GM19455 (cell line): ENCODE measurements at regions not wholly inside any gene's neighbourhood (a gene's known extent, or its start where the extent isn't known, plus 50 kb on each side); places are given as distances from the start of the nearest gene placed in this dataset.
"Not testable (repeated sequence)": the region's sequence is repeated elsewhere in the genome, so short reads cannot be mapped to it uniquely, and the experiment has no call there.

Experiments used
- ATAC-seq: cut with Tn5 transposase; IDR thresholded peaks from one replicate; pipeline ENCODE4 v1.9.1; 2021; ENCODE audit not compliant: unreplicated experiment

- ATAC-seq, result not testable (repeated sequence)
Observed at GRCh38 chr2:118744682-118745181, 102.7 kb downstream of the EN1 start.

- ATAC-seq, result no peak
Observed at GRCh38 chr2:118738524-118739308, 108.7 kb downstream of the EN1 start.

DNA sequence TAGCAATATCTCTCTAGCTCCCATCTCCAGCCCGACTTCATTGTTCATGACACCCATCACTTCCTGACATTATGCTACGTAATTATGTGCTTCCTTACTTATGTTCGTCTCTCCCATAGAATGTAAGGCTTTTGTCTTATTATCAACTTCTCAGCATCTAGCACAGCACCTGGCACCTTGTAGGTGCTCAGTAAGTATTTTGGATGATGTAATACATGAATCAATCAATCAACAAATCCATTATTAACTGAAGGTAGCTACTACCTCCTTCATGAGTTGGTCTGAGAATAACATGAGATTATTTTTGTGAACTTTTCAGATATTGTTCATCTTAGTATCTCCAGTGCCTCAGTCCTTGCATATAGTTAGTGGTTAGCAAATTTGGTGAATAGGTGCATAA lies 109.3 kb downstream of the EN1 start:
- no peak for ATAC-seq

- ATAC-seq, result no peak
Observed at GRCh38 chr2:118737684-118738083, 109.8 kb downstream of the EN1 start.

GRCh38 chr2:118732432-118732831 lies 115.0 kb downstream of the EN1 start:
- ATAC-seq, result no peak

- no peak for ATAC-seq
Observed at GRCh38 chr2:118731413-118731812, 116.0 kb downstream of the EN1 start.

- no peak for ATAC-seq
Observed at GRCh38 chr2:118730405-118730804, 117.0 kb downstream of the EN1 start.

DNA sequence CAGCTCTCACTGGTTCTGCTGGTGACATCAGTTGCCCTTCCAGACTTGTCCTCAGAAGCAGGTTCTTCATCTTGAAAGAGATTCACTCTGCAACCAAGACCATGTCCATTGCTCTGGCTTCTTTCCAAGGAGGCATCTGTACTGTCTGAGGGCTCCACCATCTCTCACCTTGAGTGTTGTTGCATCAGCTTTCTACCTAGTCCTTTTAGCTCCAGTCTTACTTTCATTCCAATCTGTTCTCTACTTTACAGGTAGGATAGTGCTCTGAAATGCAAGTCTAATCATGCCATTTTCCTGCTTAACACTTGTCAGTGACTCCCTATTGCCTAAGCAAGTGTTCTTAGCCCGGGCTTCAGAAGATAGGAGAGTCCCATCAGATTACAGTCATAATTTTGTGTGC lies 117.7 kb downstream of the EN1 start:
- no peak for ATAC-seq

GRCh38 chr2:118728984-118729383 lies 118.5 kb downstream of the EN1 start:
- no peak for ATAC-seq

DNA sequence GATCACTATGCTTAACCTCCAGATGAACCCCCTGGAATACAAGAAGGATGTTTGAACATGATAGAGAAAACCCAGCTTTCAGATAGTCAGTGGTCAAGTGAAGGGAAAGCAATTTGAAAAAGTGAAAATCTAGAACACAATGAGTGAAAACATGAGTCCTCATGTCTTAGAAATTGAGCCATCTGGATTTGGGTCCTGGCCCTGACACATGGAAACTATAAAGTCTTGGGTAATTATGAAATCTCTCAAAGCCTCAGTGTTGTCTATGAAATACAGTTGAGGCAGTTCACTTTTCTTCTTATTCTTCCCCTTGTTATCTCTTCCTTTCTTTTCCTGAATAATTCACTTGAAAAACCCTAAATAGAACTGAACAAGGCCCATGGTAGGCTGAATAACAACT lies 120.6 kb downstream of the EN1 start:
- no peak for ATAC-seq

DNA sequence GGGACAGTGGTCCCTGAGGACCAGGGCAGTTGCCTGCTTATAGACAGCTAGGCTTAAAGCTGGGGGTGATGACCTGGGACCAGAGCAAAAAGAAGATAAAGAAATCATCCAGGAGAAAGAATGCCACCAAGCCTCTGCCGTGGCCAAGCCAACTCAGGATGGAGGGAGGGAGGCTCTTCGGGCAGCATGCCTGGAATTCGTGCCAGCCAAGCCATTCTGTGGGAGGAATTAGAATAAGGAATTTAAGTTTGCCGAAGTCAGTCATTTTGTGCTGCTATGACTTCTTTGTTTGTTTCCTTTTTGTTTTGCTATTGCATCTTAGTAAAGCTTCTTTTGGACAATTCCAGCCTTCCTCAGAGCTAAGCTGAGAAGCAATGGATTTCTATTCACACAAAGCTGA lies 124.1 kb downstream of the EN1 start:
- ATAC-seq, result no peak

- no peak for ATAC-seq
Observed at GRCh38 chr2:118722976-118723375, 124.5 kb downstream of the EN1 start.

- no peak for ATAC-seq
Observed at GRCh38 chr2:118721817-118722551, 125.5 kb downstream of the EN1 start.

DNA sequence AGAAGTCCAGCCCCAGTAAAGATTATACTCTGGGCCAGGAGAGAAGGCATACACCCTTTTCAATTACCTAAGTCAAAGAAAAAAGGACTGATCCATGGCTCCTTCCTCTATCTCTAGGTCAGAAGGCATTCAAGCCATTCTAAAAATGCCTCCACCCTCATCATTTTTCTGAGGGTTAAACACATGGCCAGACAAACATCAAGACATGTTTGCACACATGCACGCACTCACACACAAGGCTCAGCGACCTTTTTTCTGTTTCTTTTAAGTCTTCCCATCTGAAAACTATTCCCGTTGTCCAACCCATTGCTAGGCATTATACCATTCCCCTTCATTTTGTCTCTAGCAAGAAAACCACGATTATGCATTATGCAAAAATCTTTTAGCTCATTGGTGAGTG lies 126.6 kb downstream of the EN1 start:
- ATAC-seq, result no peak

- ATAC-seq, result no peak
Observed at GRCh38 chr2:118718921-118719320, 128.5 kb downstream of the EN1 start.

DNA sequence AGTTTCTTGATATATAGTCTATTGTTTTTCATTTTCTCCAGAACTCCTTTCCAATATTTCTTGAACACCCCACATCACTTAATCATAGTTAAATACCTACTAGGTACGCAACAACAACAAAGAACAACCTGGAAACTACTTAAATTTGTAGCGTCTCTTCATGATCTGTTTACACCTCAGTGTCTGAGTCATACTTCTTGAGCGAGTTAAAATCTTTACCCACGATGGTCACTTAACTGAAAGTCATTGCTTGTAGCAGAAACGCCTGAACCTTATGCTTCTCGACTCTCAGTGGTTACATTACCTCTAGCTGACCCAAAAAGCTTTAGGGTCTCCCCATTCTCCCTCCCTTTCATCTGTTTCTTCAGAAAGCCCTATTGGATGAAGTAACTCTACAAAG lies 131.3 kb downstream of the EN1 start:
- ATAC-seq, result no peak

DNA sequence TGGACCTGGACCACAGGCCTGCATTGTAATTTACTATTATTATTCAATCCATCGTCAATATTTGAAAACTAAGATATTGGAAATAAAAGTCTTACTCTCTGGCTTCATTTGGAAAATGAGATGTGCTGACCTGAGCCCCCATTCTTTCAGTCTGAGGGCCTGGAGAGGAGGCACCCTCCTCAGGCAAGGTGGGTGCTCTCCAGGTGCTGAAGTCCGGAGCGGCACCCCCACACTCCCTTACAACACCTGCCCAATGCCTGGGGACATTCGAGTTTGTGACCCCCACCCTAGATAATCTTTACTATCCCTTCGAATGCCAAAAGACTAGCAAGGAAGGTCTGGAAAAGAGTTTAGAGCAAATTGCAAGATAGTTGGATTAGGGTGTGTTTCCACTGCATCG lies 133.3 kb downstream of the EN1 start:
- no peak for ATAC-seq

DNA sequence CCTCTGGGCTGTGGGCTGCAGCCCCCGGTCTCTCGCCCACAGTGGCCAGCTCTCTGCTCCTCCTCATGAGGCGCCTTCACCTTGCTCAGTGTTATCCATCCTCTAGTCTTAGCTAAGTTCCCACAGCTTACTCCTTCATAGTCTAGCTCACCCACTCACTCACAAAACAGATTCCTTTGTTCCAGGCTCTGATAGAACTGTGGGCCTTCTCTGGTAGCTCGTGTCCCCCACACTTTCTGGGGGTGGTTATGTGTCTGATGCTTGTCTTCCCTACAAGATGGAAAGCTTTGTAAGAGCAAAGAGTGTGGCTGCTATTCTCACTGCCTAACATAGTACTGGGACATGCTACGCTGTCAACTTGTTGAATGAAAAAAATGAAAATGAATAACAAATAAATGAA lies 135.8 kb downstream of the EN1 start:
- ATAC-seq, result no peak

GRCh38 chr2:118710481-118710880 lies 137.0 kb downstream of the EN1 start:
- no peak for ATAC-seq

GRCh38 chr2:118709786-118710185 lies 137.7 kb downstream of the EN1 start:
- ATAC-seq, result no peak

DNA sequence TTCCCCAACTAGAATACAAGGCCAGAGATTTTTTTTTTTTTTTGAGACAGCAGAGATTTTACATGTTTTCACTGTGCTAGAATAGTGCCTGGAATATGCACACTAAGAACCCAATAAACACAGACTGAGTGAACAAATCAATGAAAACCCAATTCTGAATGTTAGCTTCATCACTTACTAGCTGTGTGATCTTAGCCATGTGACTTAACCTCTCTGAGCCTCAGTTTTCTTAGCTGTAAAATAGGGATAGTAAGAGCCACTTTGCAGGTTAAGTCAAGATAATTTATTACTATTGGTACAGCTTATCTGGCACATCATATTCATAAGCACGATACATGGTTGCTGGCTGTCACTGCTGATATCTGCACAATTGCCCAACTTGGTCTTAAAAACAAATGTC lies 140.6 kb downstream of the EN1 start:
- ATAC-seq, result no peak

- ATAC-seq, result no peak
Observed at GRCh38 chr2:118706371-118706770, 141.1 kb downstream of the EN1 start.
